ENCODE measurements at regions not wholly inside any gene's neighbourhood (a gene's known extent, or its start where the extent isn't known, plus 50 kb on each side); places are given as distances from the start of the nearest gene placed in this dataset.
"Not testable (repeated sequence)": the region's sequence is repeated elsewhere in the genome, so short reads cannot be mapped to it uniquely, and the experiment has no call there.

- DNase-seq (ENCODE audit: low spot score) = no peak
These were observed 179.4 kb downstream of the LYPLAL1 start for GRCh38 chr1:219352961-219353651.

DNA sequence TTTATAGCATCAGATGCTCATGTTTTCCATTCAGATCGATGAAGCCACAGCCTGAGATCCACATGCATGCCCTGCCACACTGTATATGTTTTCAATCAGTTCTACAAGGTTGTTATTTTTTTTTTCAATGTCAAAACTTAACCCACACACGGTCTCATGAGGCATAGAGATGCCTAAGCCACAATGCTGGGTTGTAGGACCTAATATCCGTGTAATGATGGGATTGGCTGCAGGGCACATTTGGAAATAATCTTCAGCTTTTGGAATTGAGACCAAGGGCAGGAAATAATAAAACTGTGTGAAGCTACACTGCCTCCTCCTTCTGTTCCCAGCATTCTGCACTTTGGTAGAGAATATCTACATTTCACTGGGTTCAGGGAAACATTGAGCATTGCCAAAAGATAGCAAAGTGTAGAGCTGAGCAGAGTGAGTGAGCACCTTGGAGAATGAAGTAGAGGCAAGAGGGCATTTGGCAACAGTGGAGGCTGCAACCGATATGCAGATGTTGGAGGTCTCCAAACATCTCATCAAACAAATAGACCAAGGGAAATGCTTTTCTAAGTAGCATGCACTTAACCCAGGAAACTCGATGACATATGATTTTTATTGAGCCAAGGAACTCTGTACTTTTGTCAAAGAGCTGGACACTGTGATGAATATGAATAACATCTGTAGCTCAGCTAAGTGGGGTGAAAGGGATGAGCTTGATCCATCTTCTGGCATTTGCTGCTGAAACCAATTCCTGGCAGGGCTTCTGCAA, 176.7 kb downstream of the LYPLAL1 start:
- DNase-seq (ENCODE audit: low spot score) = no peak

- DNase-seq (ENCODE audit: low spot score) = no peak
These were observed 174.3 kb downstream of the LYPLAL1 start for GRCh38 chr1:219347921-219348391.

DNA sequence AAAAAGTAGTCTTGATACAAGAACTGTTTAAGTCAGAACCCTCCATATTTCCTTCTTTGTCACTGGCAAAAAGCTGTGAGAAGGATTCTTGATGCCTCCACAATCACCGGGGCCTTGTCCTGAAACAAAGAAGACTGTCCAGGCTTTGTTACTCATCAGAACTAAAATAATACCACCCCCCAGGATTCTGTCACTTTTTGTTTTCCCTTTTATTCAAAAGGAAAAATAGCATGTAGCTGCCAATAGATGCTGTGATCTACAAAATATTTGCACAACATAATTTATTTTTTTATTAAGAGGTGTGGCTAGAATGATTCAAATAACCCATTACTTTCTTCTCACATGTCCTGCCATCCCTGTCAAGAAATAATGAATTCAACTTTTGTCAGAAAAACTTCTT, 173.7 kb downstream of the LYPLAL1 start:
- DNase-seq (ENCODE audit: low spot score) = no peak

- DNase-seq (ENCODE audit: low spot score) = no peak
These were observed 172.3 kb downstream of the LYPLAL1 start for GRCh38 chr1:219345953-219346352.

DNA sequence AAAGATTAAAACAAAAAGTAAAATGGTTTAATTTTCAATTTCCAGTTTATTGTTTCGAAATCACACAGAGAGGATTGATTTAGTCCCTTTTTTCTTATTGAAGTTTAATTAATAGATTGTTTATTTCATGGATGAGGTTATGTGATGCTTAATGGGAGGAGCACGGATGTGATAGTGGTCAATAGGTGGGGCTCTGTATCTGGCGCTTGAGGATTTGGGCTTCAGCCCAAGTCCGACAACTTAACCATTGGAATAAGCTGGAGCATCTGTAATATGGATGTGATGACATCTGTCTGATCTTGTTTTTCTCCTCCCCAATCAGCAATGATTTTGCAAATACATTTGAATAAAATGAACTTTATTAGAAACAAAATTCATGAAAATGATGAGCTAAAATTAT, 169.2 kb downstream of the LYPLAL1 start:
- DNase-seq (ENCODE audit: low spot score) = no peak

DNA sequence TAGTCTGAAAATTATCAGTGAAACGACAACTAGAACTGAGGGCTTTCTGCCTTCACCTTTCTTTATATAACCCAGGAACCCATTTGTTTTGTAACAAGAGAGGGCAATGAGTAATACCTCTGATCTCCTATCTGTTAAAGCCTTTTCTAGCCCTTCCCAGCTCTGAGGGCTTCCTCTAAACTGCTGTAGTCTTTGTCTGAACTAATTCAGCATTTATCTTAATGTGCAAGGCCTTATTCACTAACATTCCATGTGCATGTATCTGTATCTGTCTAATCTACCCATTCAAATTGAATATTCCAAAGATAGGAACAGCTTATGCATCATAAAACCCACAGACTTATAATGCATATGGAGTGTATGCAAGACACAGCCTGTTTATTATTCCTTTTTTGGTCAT, 167.1 kb downstream of the LYPLAL1 start:
- DNase-seq (ENCODE audit: low spot score) = no peak

- no peak for DNase-seq (ENCODE audit: low spot score)
These were observed 165.8 kb downstream of the LYPLAL1 start for GRCh38 chr1:219339466-219339865.

DNA sequence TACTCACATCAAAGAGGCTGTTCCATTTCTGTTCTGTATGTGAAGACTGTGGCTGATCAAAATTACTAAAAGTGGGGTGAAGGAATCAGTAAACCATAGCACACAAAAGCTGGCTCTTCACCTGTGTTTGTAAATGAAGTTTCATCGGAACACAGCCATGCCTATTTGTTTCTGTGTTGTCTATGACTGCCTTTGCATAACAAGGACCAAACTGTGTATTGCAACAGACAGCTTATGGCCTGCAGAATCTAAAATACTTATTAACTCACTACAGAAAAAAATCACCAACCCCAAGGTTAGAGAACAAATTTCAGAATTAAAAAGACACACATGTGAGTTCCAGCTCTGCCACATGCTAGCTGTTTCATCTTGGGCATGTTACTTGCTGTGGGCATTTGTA, 163.9 kb downstream of the LYPLAL1 start:
- DNase-seq (ENCODE audit: low spot score) = no peak

GRCh38 chr1:219333626-219334025, 159.9 kb downstream of the LYPLAL1 start:
- no peak for DNase-seq (ENCODE audit: low spot score)

DNA sequence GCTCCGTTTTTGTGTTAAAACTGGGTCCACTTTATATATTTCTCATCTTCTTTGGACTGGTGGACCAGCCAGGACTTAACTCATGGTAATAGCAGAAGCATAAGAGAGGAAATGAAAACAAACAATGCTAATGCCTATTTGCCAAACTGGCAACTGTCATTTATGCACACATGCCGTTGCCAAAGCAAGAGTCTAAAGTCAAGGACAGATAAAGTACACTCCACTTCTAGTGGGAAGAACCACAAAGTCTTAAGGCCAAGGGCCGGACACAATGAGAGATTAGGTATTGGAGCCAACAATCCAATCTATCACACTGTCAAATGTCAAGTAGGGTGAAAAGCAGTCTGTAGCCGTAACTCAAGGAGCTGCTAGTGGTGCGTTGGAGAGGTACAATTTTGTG, 157.7 kb downstream of the LYPLAL1 start:
- DNase-seq (ENCODE audit: low spot score) = no peak

GRCh38 chr1:219330669-219331068, 157.0 kb downstream of the LYPLAL1 start:
- no peak for DNase-seq (ENCODE audit: low spot score)

- no peak for DNase-seq (ENCODE audit: low spot score)
These were observed 156.3 kb downstream of the LYPLAL1 start for GRCh38 chr1:219330001-219330400.

DNA sequence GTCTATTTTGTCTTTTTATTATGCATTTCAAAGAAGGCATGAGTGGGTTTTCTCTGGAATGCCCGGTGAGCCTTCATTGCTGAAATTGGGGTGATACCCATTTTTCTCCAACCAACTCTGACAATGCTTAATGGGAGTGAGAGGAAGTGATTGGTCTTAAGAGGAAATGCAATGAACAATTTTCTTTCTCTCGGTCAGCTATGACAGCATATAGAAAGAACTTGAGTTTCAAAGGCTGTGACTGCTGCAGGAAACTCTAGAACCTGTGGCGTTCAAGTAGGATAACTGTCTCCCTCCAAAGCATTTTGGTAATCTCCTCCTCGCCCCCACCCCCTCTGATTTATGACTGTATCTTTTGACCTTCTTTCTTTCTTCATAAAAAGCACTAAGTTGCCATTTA, 155.9 kb downstream of the LYPLAL1 start:
- DNase-seq (ENCODE audit: low spot score) = peak; percentile 38

DNA sequence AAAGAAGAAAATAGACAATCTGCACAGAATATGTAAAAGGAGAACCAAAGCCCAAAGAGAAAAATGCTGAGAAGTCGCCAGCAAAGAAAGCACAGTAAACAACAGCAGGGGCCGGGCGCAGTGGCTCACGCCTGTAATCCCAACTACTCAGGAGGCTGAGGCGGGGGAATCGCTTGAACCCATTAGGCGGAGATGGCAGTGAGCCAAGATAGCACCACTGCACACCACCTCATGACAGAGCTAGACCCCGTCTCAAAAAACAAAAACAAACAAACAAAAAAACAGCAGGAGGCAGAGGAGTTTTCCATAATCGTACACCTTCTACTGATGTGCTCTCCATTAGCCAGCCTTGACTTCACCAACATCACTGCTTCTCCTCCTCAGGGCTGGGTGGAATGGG, 153.2 kb downstream of the LYPLAL1 start:
- no peak for DNase-seq (ENCODE audit: low spot score)

DNA sequence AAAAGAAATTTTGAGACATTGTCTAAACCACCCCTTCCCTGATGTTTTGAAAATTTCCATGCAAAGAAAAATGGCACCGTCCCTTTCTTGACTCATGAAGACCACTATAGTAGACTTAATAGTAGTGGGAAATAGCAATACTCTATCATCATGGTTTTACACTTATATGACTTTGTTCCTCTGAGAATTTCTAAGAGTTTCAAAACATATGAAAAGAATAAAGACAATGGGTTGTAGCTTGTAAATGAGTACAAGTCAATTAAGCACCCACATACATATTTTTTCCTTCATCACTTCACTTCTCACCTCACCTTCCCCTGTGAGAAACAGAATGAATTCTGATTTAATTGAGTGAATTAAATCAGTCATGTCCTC, 151.7 kb downstream of the LYPLAL1 start:
- no peak for DNase-seq (ENCODE audit: low spot score)

DNA sequence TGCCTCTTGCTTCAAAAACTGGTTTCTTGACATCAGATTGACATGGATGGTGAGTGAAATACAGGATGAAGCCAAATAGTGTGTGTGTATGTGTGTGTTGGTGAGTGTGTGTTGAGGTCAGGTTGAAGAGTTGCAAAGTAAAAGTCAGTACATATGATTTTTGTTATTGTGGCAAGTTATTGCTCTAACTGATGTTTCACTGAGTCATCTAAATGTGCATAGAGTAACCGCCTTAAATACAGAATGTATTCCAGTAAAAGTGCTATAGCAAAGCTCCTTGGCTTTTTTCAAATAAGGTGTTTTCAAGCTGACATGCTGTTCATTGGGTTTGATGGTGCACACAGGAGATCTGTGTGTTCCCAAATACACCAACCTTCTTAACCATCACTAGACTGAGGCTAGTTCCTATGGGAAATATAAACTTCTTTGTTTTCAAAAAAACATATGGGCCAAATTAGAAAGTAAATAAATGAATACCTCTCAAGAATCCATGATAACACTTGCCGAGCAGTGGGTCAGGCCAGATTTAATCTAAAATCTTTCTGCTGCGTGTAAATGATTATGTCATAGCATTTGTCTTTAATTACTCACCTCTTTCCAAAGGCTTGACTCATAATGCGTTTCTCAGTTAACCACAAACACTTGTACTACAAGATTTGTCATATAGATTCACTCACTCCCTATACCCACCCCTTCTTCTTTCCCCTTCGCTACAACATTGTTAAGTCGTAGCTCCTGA, 151.1 kb downstream of the LYPLAL1 start:
- DNase-seq (ENCODE audit: low spot score) = peak; percentile 97

DNA sequence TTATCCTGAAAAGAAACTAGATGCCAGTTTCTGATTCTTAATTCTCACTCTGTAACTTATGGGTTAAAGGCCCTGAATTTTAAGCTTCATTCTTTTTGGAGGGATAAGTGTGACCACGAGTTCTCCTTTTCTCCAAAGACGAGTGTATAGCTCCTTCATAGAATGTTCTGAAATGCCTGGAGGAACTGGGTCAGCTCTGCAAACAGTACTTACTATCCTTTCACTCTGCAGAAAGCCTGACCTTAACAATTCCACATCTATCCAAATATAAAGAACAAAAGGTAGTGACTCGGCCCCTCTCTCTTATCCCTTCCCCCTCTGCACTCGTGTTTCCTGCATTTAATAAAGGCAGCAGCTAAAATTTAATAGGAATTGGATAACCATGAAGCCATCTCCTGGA, 150.5 kb downstream of the LYPLAL1 start:
- DNase-seq (ENCODE audit: low spot score) = no peak

GRCh38 chr1:219323426-219323825, 149.7 kb downstream of the LYPLAL1 start:
- no peak for DNase-seq (ENCODE audit: low spot score)

- no peak for DNase-seq (ENCODE audit: low spot score)
These were observed 149.1 kb downstream of the LYPLAL1 start for GRCh38 chr1:219322766-219323165.

DNA sequence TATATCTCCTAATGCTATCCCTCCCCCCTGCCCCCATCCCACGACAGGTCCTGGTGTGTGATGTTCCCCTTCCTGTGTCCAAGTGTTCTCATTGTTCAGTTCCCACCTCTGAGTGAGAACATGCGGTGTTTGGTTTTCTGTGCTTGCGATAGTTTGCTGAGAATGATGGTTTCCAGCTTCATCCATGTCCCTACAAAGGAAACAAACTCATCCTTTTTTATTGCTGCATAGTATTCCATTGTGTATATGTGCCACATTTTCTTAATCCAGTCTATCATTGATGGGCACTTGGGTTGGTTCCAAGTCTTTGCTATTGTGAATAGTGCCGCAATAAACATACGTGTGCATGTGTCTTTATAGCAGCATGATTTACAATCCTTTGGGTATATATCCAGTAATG, 146.9 kb downstream of the LYPLAL1 start:
- not testable (repeated sequence) for DNase-seq (ENCODE audit: low spot score)

DNA sequence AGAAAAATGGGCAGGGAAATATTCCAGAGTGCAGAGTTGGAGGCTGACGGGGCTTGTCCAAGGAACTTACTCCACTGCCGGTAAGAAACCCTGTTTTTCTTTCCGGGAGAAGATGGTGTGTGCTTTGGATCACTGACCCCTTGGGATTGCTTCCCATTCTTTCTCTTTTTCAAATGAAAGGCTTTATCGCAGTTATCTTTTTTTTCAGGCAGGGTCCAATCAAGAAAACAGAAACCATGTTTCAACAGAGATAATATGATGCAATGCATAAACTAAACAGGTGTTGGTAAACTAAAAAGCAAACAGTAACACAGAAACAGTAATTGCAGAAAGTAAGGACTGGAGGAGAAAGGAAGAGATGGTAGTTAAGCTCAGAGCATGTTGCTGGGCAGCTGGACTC, 145.1 kb downstream of the LYPLAL1 start:
- DNase-seq (ENCODE audit: low spot score) = no peak

All from A172 (cell line).